ENCODE measurements at regions not wholly inside any gene's neighbourhood (a gene's known extent, or its start where the extent isn't known, plus 50 kb on each side); places are given as distances from the start of the nearest gene placed in this dataset.

- Histone ChIP-seq H3K4me1 (no peaks in the 10 kb centered on the region), H3K27me3 (replicated peaks in 1 of 7) (no peaks in the 10 kb centered on the region), H3K9me3 (no peaks in the 10 kb centered on the region), H3K4me3 (no peak overlapping the region), H3K27ac (no peak overlapping the region), H3K36me3 (no peaks in the 10 kb centered on the region)
- no peak for DNase-seq
- TF ChIP-seq POLR2A (IDR thresholded peaks at IDR 0.05) (no peak), POLR2AphosphoS5 (IDR thresholded peaks at IDR 0.05) (no peak), CTCF (IDR thresholded peaks at IDR 0.05 in 8 of 11, conservative IDR thresholded peaks at IDR 0.05 in 3 of 11) (no peak)
- intact Hi-C loops (cut with DNase I; ENCODE audit: low total_unique reads): no loop called here
Observed at GRCh38 chr16:59740858-59741257, 1006.7 kb upstream of the GOT2 start.

GRCh38 chr16:59737274-59737673, 1003.2 kb upstream of the GOT2 start:
- Histone ChIP-seq H3K4me1 (no peaks in the 10 kb centered on the region), H3K27me3 (replicated peaks in 1 of 7) (no peaks in the 10 kb centered on the region), H3K9me3 (no peaks in the 10 kb centered on the region), H3K4me3 (no peak overlapping the region), H3K27ac (no peak overlapping the region), H3K36me3 (no peaks in the 10 kb centered on the region)
- 38 to 62% (median 54%) methylated on average over 1 of the region's 1 CpG for WGBS, 5 donors
- intact Hi-C loops (cut with DNase I; ENCODE audit: low total_unique reads): no loop called here
- no peak for DNase-seq
- TF ChIP-seq POLR2AphosphoS5 (IDR thresholded peaks at IDR 0.05): no peak
- TF ChIP-seq POLR2A (IDR thresholded peaks at IDR 0.05): no peak
- no peak for TF ChIP-seq CTCF (IDR thresholded peaks at IDR 0.05 in 8 of 11, conservative IDR thresholded peaks at IDR 0.05 in 3 of 11)

- H3K27me3 ChIP-seq (replicated peaks in 1 of 7): no peaks in the 10 kb centered on the region
- DNase-seq: no peak
- TF ChIP-seq POLR2A (IDR thresholded peaks at IDR 0.05): no peak
- TF ChIP-seq POLR2AphosphoS5 (IDR thresholded peaks at IDR 0.05): no peak
- no peak for TF ChIP-seq CTCF (IDR thresholded peaks at IDR 0.05 in 8 of 11, conservative IDR thresholded peaks at IDR 0.05 in 3 of 11)
- H3K36me3 ChIP-seq: no peaks in the 10 kb centered on the region
- H3K27ac ChIP-seq: no peak overlapping the region
- peaks cover 0 to 15% (median 6%) of the 10 kb centered on the region in 8 donors for H3K9me3 ChIP-seq
- intact Hi-C loops (cut with DNase I; ENCODE audit: low total_unique reads): no loop called here
- H3K4me1 ChIP-seq: no peaks in the 10 kb centered on the region
- H3K4me3 ChIP-seq: no peak overlapping the region
Observed at GRCh38 chr16:59733321-59733720, 999.2 kb upstream of the GOT2 start.

- no peaks in the 10 kb centered on the region for H3K4me1 ChIP-seq
- H3K27me3 ChIP-seq (replicated peaks in 1 of 7): no peaks in the 10 kb centered on the region
- intact Hi-C loops (cut with DNase I; ENCODE audit: low total_unique reads): no loop called here
- DNase-seq: no peak
- no peak overlapping the region for H3K27ac ChIP-seq
- peaks cover 0 to 23% (median 6%) of the 10 kb centered on the region in 8 donors for H3K9me3 ChIP-seq
- no peak for TF ChIP-seq POLR2A (IDR thresholded peaks at IDR 0.05)
- WGBS, 5 donors: 86 to 99% (median 94%) methylated on average over 2 to 3 of the region's 3 CpGs
- H3K4me3 ChIP-seq: no peak overlapping the region
- no peaks in the 10 kb centered on the region for H3K36me3 ChIP-seq
Observed at GRCh38 chr16:59729613-59730012, 995.5 kb upstream of the GOT2 start.

- Histone ChIP-seq H3K27me3 (replicated peaks in 1 of 7) (no peaks in the 10 kb centered on the region), H3K27ac (no peak overlapping the region), H3K4me3 (no peak overlapping the region), H3K9me3 (peaks cover 0 to 4% (median 0%) of the 10 kb centered on the region in 8 donors), H3K4me1 (no peaks in the 10 kb centered on the region), H3K36me3 (no peaks in the 10 kb centered on the region)
- intact Hi-C loops (cut with DNase I; ENCODE audit: low total_unique reads): no loop called here
- TF ChIP-seq POLR2AphosphoS5 (IDR thresholded peaks at IDR 0.05) (no peak), POLR2A (IDR thresholded peaks at IDR 0.05) (no peak), CTCF (IDR thresholded peaks at IDR 0.05 in 8 of 11, conservative IDR thresholded peaks at IDR 0.05 in 3 of 11) (no peak)
- DNase-seq: no peak
- 76 to 90% (median 78%) methylated on average over 2 of the region's 2 CpGs for WGBS, 5 donors
Observed at GRCh38 chr16:59719121-59719520, 985.0 kb upstream of the GOT2 start.
